HEK293T (cell line): ENCODE measurements at regions not wholly inside any gene's neighbourhood (a gene's known extent, or its start where the extent isn't known, plus 50 kb on each side); places are given as distances from the start of the nearest gene placed in this dataset.
"Not testable (repeated sequence)": the region's sequence is repeated elsewhere in the genome, so short reads cannot be mapped to it uniquely, and the experiment has no call there.

ENCODE experiments used
- CTCF ChIA-PET: fragments of 350-600 bp; formaldehyde crosslinking; extraction: SDS; loops from one replicate; lab custom pipeline; 2021; ENCODE audit warnings: antibody characterized with exemption, inconsistent platforms; lab: Yijun Ruan, JAX
- POLR2A ChIA-PET: fragments of 350-600 bp; formaldehyde crosslinking; extraction: SDS; loops from one replicate; lab custom pipeline; 2020; ENCODE audit warnings: antibody characterized with exemption, inconsistent platforms; lab: Yijun Ruan, JAX
- DNase-seq: peaks from one replicate; pipeline ENCODE4 v3.0.0; 2012; ENCODE audit warnings: mixed read lengths; ENCODE audit errors: extremely low spot score
- ARNT ChIP-seq: fragments of 450-650 bp; IDR thresholded peaks from 2 replicates; pipeline ENCODE4 v1.6.1; 2017; ENCODE audit warnings: mild to moderate bottlenecking
- BHLHE40 ChIP-seq: fragments of 450-650 bp; IDR thresholded peaks from 2 replicates; pipeline ENCODE4 v1.6.1; 2016; ENCODE audit warnings: mild to moderate bottlenecking, moderate library complexity, borderline replicate concordance
- CTBP1 ChIP-seq: fragments of 450-650 bp; IDR thresholded peaks from 2 replicates; pipeline ENCODE4 v1.6.1; 2016; ENCODE audit warnings: borderline replicate concordance
- ELF4 ChIP-seq: fragments of 450-650 bp; IDR thresholded peaks from 2 replicates; pipeline ENCODE4 v1.6.1; 2017; ENCODE audit warnings: antibody characterized with exemption
- FOXA1 ChIP-seq: fragments of 450-650 bp; IDR thresholded peaks from 2 replicates; pipeline ENCODE4 v1.6.1; 2016; ENCODE audit warnings: mild to moderate bottlenecking
- FOXK2 ChIP-seq: fragments of 450-650 bp; IDR thresholded peaks from 2 replicates; pipeline ENCODE4 v1.6.1; 2016; ENCODE audit warnings: mild to moderate bottlenecking
- FOXM1 ChIP-seq: fragments of 450-650 bp; IDR thresholded peaks from 2 replicates; pipeline ENCODE4 v1.6.1; 2017; ENCODE audit warnings: mild to moderate bottlenecking, borderline replicate concordance
- HDGF ChIP-seq: fragments of 450-650 bp; IDR thresholded peaks from 2 replicates; pipeline ENCODE4 v1.6.1; 2017; ENCODE audit warnings: antibody characterized with exemption, borderline replicate concordance
- L3MBTL2 ChIP-seq: fragments of 450-650 bp; conservative IDR thresholded peaks from 2 replicates; pipeline ENCODE4 v1.6.1; 2016; ENCODE audit warnings: mild to moderate bottlenecking
- LEF1 ChIP-seq: fragments of 450-650 bp; IDR thresholded peaks from 2 replicates; pipeline ENCODE4 v1.6.1; 2017; ENCODE audit warnings: mild to moderate bottlenecking, borderline replicate concordance
- NFRKB ChIP-seq: fragments of 450-650 bp; IDR thresholded peaks from 2 replicates; pipeline ENCODE4 v1.6.1; 2016; ENCODE audit warnings: mild to moderate bottlenecking, moderate library complexity
- SP1 ChIP-seq: fragments of 450-650 bp; IDR thresholded peaks from 2 replicates; pipeline ENCODE4 v1.6.1; 2017
- SUZ12 ChIP-seq: fragments of 450-650 bp; IDR thresholded peaks from 2 replicates; pipeline ENCODE4 v1.6.1; 2016; ENCODE audit warnings: mild to moderate bottlenecking
- TARDBP ChIP-seq: fragments of 450-650 bp; IDR thresholded peaks from 2 replicates; pipeline ENCODE4 v1.6.1; 2016
- ZNF384 ChIP-seq: fragments of 450-650 bp; IDR thresholded peaks from 2 replicates; pipeline ENCODE4 v1.6.1; 2016
- TF ChIP-seq, protein P1 (sequence below): fragments of 450-650 bp; IDR thresholded peaks from 2 replicates; pipeline ENCODE4 v1.6.1; 2016

DNA sequence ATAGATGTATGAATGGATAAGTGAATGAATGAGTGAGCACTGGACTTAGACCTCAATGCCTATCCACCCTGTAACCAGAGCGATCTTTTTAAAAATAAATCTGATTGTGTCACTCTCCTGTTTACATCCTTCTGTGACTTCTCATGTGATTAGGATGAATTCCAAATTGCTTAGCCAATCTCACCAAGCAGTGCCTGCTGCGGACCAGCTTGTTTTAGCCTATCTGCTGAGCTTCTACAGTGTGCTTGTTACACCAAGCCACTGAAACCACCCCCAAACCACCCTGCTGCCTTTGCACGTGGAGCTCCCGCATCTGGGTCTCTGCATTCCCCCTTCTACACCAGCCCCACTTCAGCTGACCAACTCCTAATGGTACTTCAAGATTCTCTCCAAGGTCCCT, 265.4 kb downstream of the EN1 start:
- CTCF ChIA-PET = no interaction called here
- no peak for TF ChIP-seq ARNT
- TF ChIP-seq FOXA1 = no peak
- TF ChIP-seq, protein P1, sequence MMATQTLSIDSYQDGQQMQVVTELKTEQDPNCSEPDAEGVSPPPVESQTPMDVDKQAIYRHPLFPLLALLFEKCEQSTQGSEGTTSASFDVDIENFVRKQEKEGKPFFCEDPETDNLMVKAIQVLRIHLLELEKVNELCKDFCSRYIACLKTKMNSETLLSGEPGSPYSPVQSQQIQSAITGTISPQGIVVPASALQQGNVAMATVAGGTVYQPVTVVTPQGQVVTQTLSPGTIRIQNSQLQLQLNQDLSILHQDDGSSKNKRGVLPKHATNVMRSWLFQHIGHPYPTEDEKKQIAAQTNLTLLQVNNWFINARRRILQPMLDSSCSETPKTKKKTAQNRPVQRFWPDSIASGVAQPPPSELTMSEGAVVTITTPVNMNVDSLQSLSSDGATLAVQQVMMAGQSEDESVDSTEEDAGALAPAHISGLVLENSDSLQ = no peak
- TF ChIP-seq L3MBTL2 = no peak
- TF ChIP-seq NFRKB = no peak
- no peak for TF ChIP-seq LEF1
- no peak for TF ChIP-seq SP1
- TF ChIP-seq SUZ12 = no peak
- no peak for TF ChIP-seq ZNF384
- TF ChIP-seq CTBP1 = no peak
- no peak for TF ChIP-seq HDGF
- no peak for TF ChIP-seq ELF4
- no peak for TF ChIP-seq FOXK2
- TF ChIP-seq BHLHE40 = no peak
- TF ChIP-seq TARDBP = no peak
- no peak for TF ChIP-seq FOXM1

GRCh38 chr2:118580651-118581050, 266.8 kb downstream of the EN1 start:
- ChIA-PET CTCF (interaction anchor here (0.7 kb wide), 2 partner anchors 14 to 186 kb away, joined by 3 read pairs; no protein-coding TSS in a partner anchor), POLR2A (no interaction called here)
- TF ChIP-seq SUZ12 = no peak
- no peak for TF ChIP-seq ELF4
- no peak for TF ChIP-seq BHLHE40
- DNase-seq = no peak

More for the DNA sequence above, 265.4 kb downstream of the EN1 start:
- no peak for DNase-seq
- POLR2A ChIA-PET = no interaction called here

GRCh38 chr2:118580107-118580506, 267.3 kb downstream of the EN1 start:
- ChIA-PET CTCF (no interaction called here), POLR2A (no interaction called here)
- DNase-seq = no peak
- no peak for TF ChIP-seq LEF1

DNA sequence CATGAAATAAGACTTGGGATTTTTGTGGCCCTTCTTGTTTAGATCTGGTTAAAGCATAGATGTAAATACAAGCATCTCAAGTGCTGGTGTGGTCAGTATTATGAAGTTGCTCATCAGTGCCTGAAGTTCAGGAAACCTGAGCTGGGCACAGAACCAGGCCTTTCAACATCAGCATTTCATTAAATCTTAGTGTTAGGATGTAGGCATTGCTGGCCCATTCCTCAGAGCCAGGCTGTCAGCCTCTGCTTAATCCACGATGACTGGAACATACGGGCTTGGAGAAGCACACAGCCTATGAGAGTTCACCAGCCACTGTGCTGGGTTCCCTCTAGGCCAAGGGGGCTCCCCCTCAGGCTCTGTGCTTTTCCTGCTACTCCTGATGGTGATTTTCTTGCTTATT, 270.2 kb downstream of the EN1 start:
- CTCF ChIA-PET = no interaction called here
- no peak for TF ChIP-seq FOXK2
- TF ChIP-seq ARNT = no peak
- no peak for TF ChIP-seq BHLHE40
- no peak for TF ChIP-seq CTBP1
- no peak for TF ChIP-seq ZNF384
- TF ChIP-seq NFRKB = no peak
- no peak for TF ChIP-seq TARDBP
- no peak for TF ChIP-seq SUZ12
- TF ChIP-seq, protein P1 = no peak
- no peak for TF ChIP-seq FOXA1
- TF ChIP-seq SP1 = no peak
- TF ChIP-seq L3MBTL2 = no peak
- no peak for TF ChIP-seq HDGF
- no peak for TF ChIP-seq LEF1
- no peak for TF ChIP-seq FOXM1
- TF ChIP-seq ELF4 = no peak
- DNase-seq = no peak
- POLR2A ChIA-PET = no interaction called here

- POLR2A ChIA-PET = no interaction called here
- DNase-seq = no peak
- TF ChIP-seq SP1 (no peak), NFRKB (no peak), BHLHE40 (no peak), FOXA1 (no peak), FOXK2 (no peak), CTBP1 (no peak), LEF1 (no peak), TARDBP (no peak), ARNT (no peak), ZNF384 (no peak), FOXM1 (no peak), SUZ12 (no peak), L3MBTL2 (no peak), HDGF (no peak), ELF4 (no peak)
- TF ChIP-seq, protein P1 = no peak
- CTCF ChIA-PET = no interaction called here
These were observed 271.2 kb downstream of the EN1 start for GRCh38 chr2:118576109-118576855.

- POLR2A ChIA-PET, CTCF ChIA-PET, DNase-seq: not testable (repeated sequence)
These were observed 275.1 kb downstream of the EN1 start for GRCh38 chr2:118572380-118572779.
